ENCODE measurements at regions not wholly inside any gene's neighbourhood (a gene's known extent, or its start where the extent isn't known, plus 50 kb on each side); places are given as distances from the start of the nearest gene placed in this dataset.

DNA sequence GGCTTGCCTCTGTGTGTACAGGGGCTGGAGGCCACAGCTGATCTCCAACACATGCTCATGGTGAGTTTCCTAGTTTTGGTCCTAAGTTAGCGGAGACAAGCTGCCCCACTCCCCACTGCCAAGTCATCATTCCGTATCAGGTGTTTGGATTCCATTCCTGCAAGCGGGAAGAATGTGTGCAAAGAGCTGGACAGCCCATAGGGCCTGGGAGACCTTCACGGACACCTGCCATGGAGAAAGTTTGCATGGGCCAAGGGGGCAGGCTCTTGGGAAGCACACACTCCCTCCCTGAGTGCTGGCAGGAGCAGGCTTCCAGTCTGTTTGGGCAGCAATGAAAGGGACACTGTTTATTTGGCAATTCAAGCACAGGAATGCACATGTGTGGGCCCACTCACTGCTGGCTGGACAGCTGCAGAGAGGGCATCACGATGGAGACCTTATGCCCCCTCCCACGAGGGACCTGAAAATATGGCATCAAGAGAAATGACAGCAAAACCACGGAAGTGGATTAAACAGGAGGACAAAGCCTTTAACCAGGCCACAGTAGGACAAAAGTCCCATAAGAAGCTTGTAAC is 149.7 kb downstream of the KLF13 start:
- no peak for FAIRE-seq
- DNase-seq (ENCODE audit: insufficient read length, low spot score) = no peak
- TF ChIP-seq CTCF (IDR thresholded peaks at IDR 0.05; ENCODE audit: insufficient read depth, missing control alignments) = no peak

- DNase-seq (ENCODE audit: insufficient read length, low spot score) (no peak), FAIRE-seq (no peak)
- TF ChIP-seq CTCF (IDR thresholded peaks at IDR 0.05; ENCODE audit: insufficient read depth, missing control alignments) = no peak
Measured at GRCh38 chr15:31476866-31477265, 150.2 kb downstream of the KLF13 start.

GRCh38 chr15:31477301-31477700 is 150.7 kb downstream of the KLF13 start:
- TF ChIP-seq CTCF (IDR thresholded peaks at IDR 0.05; ENCODE audit: insufficient read depth, missing control alignments) = no peak
- FAIRE-seq (no peak), DNase-seq (ENCODE audit: insufficient read length, low spot score) (no peak)

GRCh38 chr15:31477851-31478701 is 151.4 kb downstream of the KLF13 start:
- FAIRE-seq = no peak
- no peak for DNase-seq (ENCODE audit: insufficient read length, low spot score)
- no peak for TF ChIP-seq CTCF (IDR thresholded peaks at IDR 0.05; ENCODE audit: insufficient read depth, missing control alignments)

DNA sequence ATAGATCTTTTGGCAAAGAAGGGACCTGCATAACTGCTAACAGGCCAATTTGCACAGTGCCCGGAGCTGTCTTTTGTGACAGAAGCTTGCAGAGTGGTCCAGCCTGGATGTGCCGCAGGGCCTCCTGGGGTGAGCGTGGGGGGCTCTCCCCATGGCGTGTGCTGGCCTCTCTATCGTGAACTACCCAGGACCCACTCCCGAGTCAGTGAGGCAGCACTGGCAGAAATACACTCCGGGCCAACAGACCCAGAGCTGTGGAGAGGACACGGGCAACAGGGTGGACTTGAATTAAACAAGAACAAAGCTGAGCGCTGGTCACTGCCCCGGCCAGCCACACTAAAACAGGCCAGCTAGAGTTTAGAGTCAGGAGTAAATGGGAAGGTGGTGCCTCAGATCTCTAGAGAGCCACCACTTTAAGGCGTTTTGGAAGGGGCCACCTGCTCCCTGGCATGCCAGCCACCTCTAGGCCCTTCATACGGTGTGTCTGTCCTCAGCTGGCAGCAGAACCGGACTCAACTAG is 152.1 kb downstream of the KLF13 start:
- FAIRE-seq = no peak
- TF ChIP-seq CTCF (IDR thresholded peaks at IDR 0.05; ENCODE audit: insufficient read depth, missing control alignments) = no peak
- no peak for DNase-seq (ENCODE audit: insufficient read length, low spot score)

DNA sequence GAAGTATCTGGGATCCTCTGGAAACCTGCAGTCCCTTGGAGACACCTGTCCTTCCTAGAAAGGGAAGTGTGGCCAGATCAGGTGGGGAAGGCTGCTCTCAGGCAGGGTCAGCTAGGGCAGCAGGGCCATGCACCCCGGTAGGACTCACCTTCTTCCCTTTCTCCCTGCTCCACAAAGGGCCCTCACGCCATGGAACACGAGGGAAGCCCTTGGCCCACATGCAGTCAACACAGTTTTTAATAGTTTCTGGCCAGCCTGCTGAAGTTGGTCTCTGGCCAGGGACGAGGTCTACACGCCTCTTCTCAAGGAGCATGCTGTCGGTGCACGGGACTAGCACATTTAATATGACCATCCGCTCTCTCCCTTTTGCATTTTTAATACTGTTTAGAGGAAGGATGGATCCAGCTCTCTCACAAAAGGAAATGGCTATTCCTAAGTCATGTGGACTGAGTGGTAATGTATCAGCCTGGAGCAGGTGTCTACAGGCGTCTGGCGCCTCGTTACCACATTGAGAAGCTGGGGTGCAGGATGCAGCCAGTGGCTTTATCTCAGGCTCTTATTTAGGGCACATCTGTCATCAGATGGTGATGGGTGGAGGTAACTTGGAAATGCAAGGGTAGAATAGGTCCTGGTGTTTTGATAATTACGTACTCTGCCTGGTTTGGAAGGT is 153.9 kb downstream of the KLF13 start:
- DNase-seq (ENCODE audit: insufficient read length, low spot score) (no peak), FAIRE-seq (no peak)
- no peak for TF ChIP-seq CTCF (IDR thresholded peaks at IDR 0.05; ENCODE audit: insufficient read depth, missing control alignments)
